ENCODE measurements at regions not wholly inside any gene's neighbourhood (a gene's known extent, or its start where the extent isn't known, plus 50 kb on each side); places are given as distances from the start of the nearest gene placed in this dataset.

DNA sequence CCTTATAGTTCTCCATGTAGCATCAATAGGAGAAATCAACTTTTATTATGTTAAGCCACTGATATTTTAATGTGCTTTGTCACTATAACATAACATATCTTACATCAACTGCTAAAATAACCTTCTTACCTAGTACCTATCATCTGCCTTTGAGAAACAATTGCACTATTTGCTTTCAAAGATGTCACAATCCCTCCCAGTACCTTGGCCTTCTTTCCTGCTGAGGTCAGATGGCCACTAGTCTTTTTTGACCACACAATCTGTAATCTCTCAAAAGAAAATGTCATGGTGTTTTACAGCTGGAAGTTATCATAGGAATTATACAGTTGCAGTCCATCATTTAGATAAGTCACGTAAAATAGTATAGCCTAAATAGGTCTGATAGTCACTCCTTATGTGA, 247.5 kb upstream of the SLITRK3 start:
- intact Hi-C loops (cut with DNase I; ENCODE audit: low total_unique reads) = no loop called here
- Histone ChIP-seq H3K4me1 (no peaks in the 10 kb centered on the region), H3K27me3 (replicated peaks in 1 of 7) (no peaks in the 10 kb centered on the region), H3K27ac (no peak overlapping the region), H3K36me3 (no peaks in the 10 kb centered on the region), H3K4me3 (no peak overlapping the region), H3K9me3 (peaks cover 0 to 17% (median 3%) of the 10 kb centered on the region in 8 donors)
- no peak for TF ChIP-seq CTCF (IDR thresholded peaks at IDR 0.05 in 8 of 11, conservative IDR thresholded peaks at IDR 0.05 in 3 of 11)
- no peak for DNase-seq
- 83 to 93% (median 88%) methylated on average over 1 of the region's 1 CpG for WGBS, 5 donors

- intact Hi-C loops (cut with DNase I; ENCODE audit: low total_unique reads) = no loop called here
- no peaks in the 10 kb centered on the region for H3K36me3 ChIP-seq
- no peaks in the 10 kb centered on the region for H3K27me3 ChIP-seq (replicated peaks in 1 of 7)
- no peaks in the 10 kb centered on the region for H3K4me1 ChIP-seq
- H3K4me3 ChIP-seq = no peak overlapping the region
- DNase-seq = no peak
- no peak for TF ChIP-seq CTCF (IDR thresholded peaks at IDR 0.05 in 8 of 11, conservative IDR thresholded peaks at IDR 0.05 in 3 of 11)
- no peak for TF ChIP-seq POLR2AphosphoS5 (IDR thresholded peaks at IDR 0.05)
- TF ChIP-seq POLR2A (IDR thresholded peaks at IDR 0.05) = no peak
- H3K9me3 ChIP-seq = peaks cover 0 to 17% (median 6%) of the 10 kb centered on the region in 8 donors
- no peak overlapping the region for H3K27ac ChIP-seq
These were observed 245.9 kb upstream of the SLITRK3 start for GRCh38 chr3:165442061-165442460.

GRCh38 chr3:165440380-165440779, 244.2 kb upstream of the SLITRK3 start:
- Histone ChIP-seq H3K27ac (no peak overlapping the region), H3K27me3 (replicated peaks in 1 of 7) (no peaks in the 10 kb centered on the region), H3K4me3 (no peak overlapping the region), H3K9me3 (peaks cover 0 to 23% (median 9%) of the 10 kb centered on the region in 8 donors), H3K4me1 (no peaks in the 10 kb centered on the region), H3K36me3 (no peaks in the 10 kb centered on the region)
- WGBS, 5 donors = 81 to 95% (median 82%) methylated on average over 2 of the region's 2 CpGs
- intact Hi-C loops (cut with DNase I; ENCODE audit: low total_unique reads) = no loop called here
- DNase-seq = no peak
- TF ChIP-seq POLR2AphosphoS5 (IDR thresholded peaks at IDR 0.05) (no peak), POLR2A (IDR thresholded peaks at IDR 0.05) (no peak)

DNA sequence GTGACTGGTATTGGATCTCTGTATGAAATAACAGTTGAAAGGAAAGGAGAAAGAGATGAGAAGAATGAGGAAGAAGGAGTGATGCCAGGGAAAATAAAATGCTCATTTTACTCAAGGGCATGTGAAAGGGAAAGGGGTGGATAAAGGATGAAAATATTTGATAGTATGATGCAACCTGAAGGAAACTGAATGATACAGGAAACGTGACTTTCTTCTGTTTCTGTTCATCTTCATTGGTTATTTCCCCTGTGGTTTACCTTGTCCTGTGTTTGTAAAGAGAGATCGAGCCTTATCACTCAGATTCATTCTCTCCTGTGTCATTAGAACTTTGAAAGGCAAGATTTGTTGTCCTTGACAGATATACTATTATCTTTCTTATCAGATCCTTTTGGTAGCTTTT, 243.6 kb upstream of the SLITRK3 start:
- Histone ChIP-seq H3K36me3 (no peaks in the 10 kb centered on the region), H3K4me3 (no peak overlapping the region), H3K4me1 (no peaks in the 10 kb centered on the region), H3K9me3 (peaks cover 0 to 24% (median 10%) of the 10 kb centered on the region in 8 donors), H3K27ac (no peak overlapping the region), H3K27me3 (replicated peaks in 1 of 7) (no peaks in the 10 kb centered on the region)
- TF ChIP-seq POLR2A (IDR thresholded peaks at IDR 0.05) (no peak), POLR2AphosphoS5 (IDR thresholded peaks at IDR 0.05) (no peak), CTCF (IDR thresholded peaks at IDR 0.05 in 8 of 11, conservative IDR thresholded peaks at IDR 0.05 in 3 of 11) (no peak)
- intact Hi-C loops (cut with DNase I; ENCODE audit: low total_unique reads) = no loop called here
- 51 to 76% (median 55%) methylated on average over 2 of the region's 2 CpGs for WGBS, 5 donors
- DNase-seq = no peak

- Histone ChIP-seq H3K9me3 (peaks cover 0 to 57% (median 24%) of the 10 kb centered on the region in 8 donors), H3K27ac (no peak overlapping the region), H3K27me3 (replicated peaks in 1 of 7) (no peaks in the 10 kb centered on the region), H3K36me3 (no peaks in the 10 kb centered on the region), H3K4me3 (no peak overlapping the region), H3K4me1 (no peaks in the 10 kb centered on the region)
- DNase-seq = no peak
- intact Hi-C loops (cut with DNase I; ENCODE audit: low total_unique reads) = no loop called here
- TF ChIP-seq POLR2A (IDR thresholded peaks at IDR 0.05) (no peak), CTCF (IDR thresholded peaks at IDR 0.05 in 8 of 11, conservative IDR thresholded peaks at IDR 0.05 in 3 of 11) (no peak), POLR2AphosphoS5 (IDR thresholded peaks at IDR 0.05) (no peak)
- 82 to 94% (median 91%) methylated on average over 3 of the region's 3 CpGs for WGBS, 5 donors
These were observed 238.3 kb upstream of the SLITRK3 start for GRCh38 chr3:165434516-165434915.
